Mammary epithelial cell (primary cell): ENCODE measurements at regions not wholly inside any gene's neighbourhood (a gene's known extent, or its start where the extent isn't known, plus 50 kb on each side); places are given as distances from the start of the nearest gene placed in this dataset.

Experiments used
- CTCF ChIP-seq, 2 donors: IDR thresholded peaks in 1 of 2; conservative IDR thresholded peaks in 1 of 2; 2 replicates each; pipeline ENCODE4 v1.5.1; 2011 to 2012; ENCODE audit warnings: inconsistent platforms in 2 of 2, low read length in 2 of 2, mild to moderate bottlenecking in 2 of 2, control low read depth in 1 of 2, low read depth in 1 of 2; ENCODE audit not compliant: insufficient read depth in 1 of 2; ENCODE audit errors: extremely low read depth in 1 of 2
- EZH2 ChIP-seq: IDR thresholded peaks from 2 replicates; pipeline ENCODE4 v1.6.1; 2012; ENCODE audit warnings: low read length, inconsistent platforms, borderline replicate concordance

GRCh38 chr3:150094150-150094933 is 123.6 kb upstream of the PFN2 start:
- TF ChIP-seq CTCF (conservative IDR thresholded peaks at IDR 0.05 in 1 of 2, IDR thresholded peaks at IDR 0.05 in 1 of 2; ENCODE audit: extremely low read depth in 1 of 2, insufficient read depth in 1 of 2, low read depth in 1 of 2, low read length in 2 of 2) (no peak), EZH2 (no peak)
